ENCODE measurements at regions not wholly inside any gene's neighbourhood (a gene's known extent, or its start where the extent isn't known, plus 50 kb on each side); places are given as distances from the start of the nearest gene placed in this dataset.

- TF ChIP-seq CTCF (IDR thresholded peaks at IDR 0.05) = no peak
- no peak for TF ChIP-seq ZFX (IDR thresholded peaks at IDR 0.05; ENCODE audit: borderline replicate concordance)
These were observed 460.0 kb downstream of the TOX3 start for GRCh38 chr16:52086901-52087300.
